K562 (cell line): ENCODE measurements at regions not wholly inside any gene's neighbourhood (a gene's known extent, or its start where the extent isn't known, plus 50 kb on each side); places are given as distances from the start of the nearest gene placed in this dataset.

ENCODE experiments used
- ATAC-seq: fragments of 200-7000 bp; cut with Tn5 transposase; 3 replicates; pipeline ENCODE4 v1.9.1; 2020; ENCODE audit warnings: moderate library complexity
- BruUV-seq: library from RNA; stranded (reverse); fragments of 400-500 nt; replicated peaks from 2 replicates; lab custom pipeline; 2021; lab: Mats Ljungman, UMichigan
- CTCF ChIA-PET: fragments of 300-600 bp; formaldehyde crosslinking; extraction: SDS; loops from one replicate; lab custom pipeline; 2021; ENCODE audit warnings: low intra/inter-chr PET ratio; lab: Yijun Ruan, JAX
- POLR2A ChIA-PET: fragments of 300-600, 350-650 bp; sonication (Branson Sonifier 250); formaldehyde crosslinking; extraction: SDS; loops from one replicate; lab custom pipeline; 2021; ENCODE audit warnings: antibody characterized with exemption, inconsistent platforms; lab: Yijun Ruan, JAX
- DNase-seq, 4 experiments: peaks; one replicate each; pipeline versions ENCODE4 v3.0.0 to v3.0.0-alpha.2; 2011 to 2018; ENCODE audit warnings: low spot score in 3 of 4, mixed read lengths in 3 of 4; ENCODE audit errors: extremely low read depth in 1 of 4
- FAIRE-seq: peaks from 2 replicates; lab custom pipeline; 2011; peaks lifted over from hg19 to GRCh38; lab: Jason Lieb, UNC
- H2AFZ ChIP-seq: 2 replicates; pipeline ENCODE4 v1.6.0; 2011; ENCODE audit warnings: low read depth, low read length, control low read depth, inconsistent platforms
- H3K27ac ChIP-seq: fragments of 200-600 bp; 3 replicates; pipeline ENCODE4 v1.8.0; 2011; ENCODE audit warnings: low read depth, mild to moderate bottlenecking, control low read depth, inconsistent platforms, low read length, moderate library complexity, mixed read lengths; ENCODE audit errors: extremely low read depth
- H3K27me3 ChIP-seq, 2 experiments: fragments of 300-600 bp in 1 of 2; 2 replicates in 1 of 2; 3 replicates in 1 of 2; pipeline versions ENCODE4 v1.6.0 to v1.8.0; 2011; ENCODE audit warnings: inconsistent platforms in 2 of 2, low read length in 2 of 2, mild to moderate bottlenecking in 1 of 2, mixed read lengths in 1 of 2, moderate library complexity in 1 of 2; ENCODE audit not compliant: control insufficient read depth in 2 of 2, insufficient read depth in 2 of 2
- H3K36me3 ChIP-seq: fragments of 300-600 bp; 3 replicates; pipeline ENCODE4 v1.8.0; 2011; ENCODE audit warnings: mild to moderate bottlenecking, low read length, inconsistent platforms; ENCODE audit not compliant: control insufficient read depth, insufficient read depth
- H3K4me1 ChIP-seq, 2 experiments: fragments of 200-600 bp in 1 of 2; replicated peaks in 1 of 2; 2 replicates in 1 of 2; 3 replicates in 1 of 2; pipeline versions ENCODE4 v1.5.1 to v1.8.0; 2011; ENCODE audit warnings: inconsistent platforms in 2 of 2, low read length in 2 of 2, mild to moderate bottlenecking in 1 of 2, mixed read lengths in 1 of 2, moderate library complexity in 1 of 2; ENCODE audit not compliant: control insufficient read depth in 2 of 2, insufficient read depth in 2 of 2
- H3K4me2 ChIP-seq: 2 replicates; pipeline ENCODE4 v1.6.1; 2011; ENCODE audit warnings: low read length, control low read depth, inconsistent platforms, mixed read lengths; ENCODE audit not compliant: insufficient read depth
- H3K4me3 ChIP-seq: fragments of 200-600 bp; sonication (generic), shearing (Covaris generic); 2 replicates; pipeline ENCODE4 v1.5.1; 2016; ENCODE audit warnings: control low read depth, inconsistent platforms
- H3K79me2 ChIP-seq: fragments of 200-600 bp; 3 replicates; pipeline ENCODE4 v1.8.0; 2011; ENCODE audit warnings: low read length, inconsistent platforms; ENCODE audit not compliant: control insufficient read depth, insufficient read depth
- H3K9ac ChIP-seq, 2 experiments: 2 replicates each; pipeline versions ENCODE4 v1.6.0 to v1.6.1; 2011; ENCODE audit warnings: low read depth in 2 of 2, low read length in 2 of 2, control low read depth in 1 of 2, inconsistent platforms in 1 of 2, mild to moderate bottlenecking in 1 of 2, mixed read lengths in 1 of 2; ENCODE audit not compliant: insufficient read depth in 1 of 2
- H3K9me1 ChIP-seq: one replicate; pipeline ENCODE4 v1.6.0; 2011; ENCODE audit warnings: inconsistent platforms, mild to moderate bottlenecking, low read length, moderate library complexity; ENCODE audit not compliant: control insufficient read depth, insufficient read depth
- H3K9me3 ChIP-seq: replicated peaks from 2 replicates; pipeline ENCODE4 v1.5.1; 2011; ENCODE audit warnings: low read depth, low read length, inconsistent platforms; ENCODE audit not compliant: control insufficient read depth, insufficient read depth
- H4K20me1 ChIP-seq: replicated peaks from 2 replicates; pipeline ENCODE4 v1.6.1; 2011; ENCODE audit warnings: low read length, inconsistent platforms, mixed read lengths; ENCODE audit not compliant: control insufficient read depth, insufficient read depth
- E2F3 ChIP-seq: fragments of 250-450 bp; sonication (Bioruptor Pico); IDR thresholded peaks from 2 replicates; pipeline ENCODE4 v1.4.0; 2020; ENCODE audit warnings: mild to moderate bottlenecking
- FIP1L1 ChIP-seq: fragments of 200-400 bp; formaldehyde crosslinking; IDR thresholded peaks from 2 replicates; pipeline ENCODE4 v1.6.1; 2018; ENCODE audit warnings: mild to moderate bottlenecking, low read depth, low read length; ENCODE audit not compliant: poor library complexity, severe bottlenecking
- HOXB6 ChIP-seq: fragments of 250-450 bp; sonication (Bioruptor Pico); IDR thresholded peaks from 2 replicates; pipeline ENCODE4 v1.5.1; 2022; ENCODE audit warnings: mild to moderate bottlenecking, borderline replicate concordance
- KDM4B ChIP-seq, 2 experiments: fragments of 450-650 bp in 1 of 2; sonication (generic) in 1 of 2; IDR thresholded peaks; 2 replicates each; pipeline ENCODE4 v1.6.1; 2016 to 2017; ENCODE audit warnings: borderline replicate concordance in 2 of 2, antibody characterized with exemption in 1 of 2, low read depth in 1 of 2, mild to moderate bottlenecking in 1 of 2
- WGBS: fragments of 100-300 bp; shearing (Covaris generic); methylation state at CpG from one replicate; pipeline ENCODE4 v1.1.6; 2016; ENCODE audit warnings: low coverage, mixed read lengths; ENCODE audit not compliant: insufficient coverage; ENCODE audit errors: missing lambda C conversion rate; 5-methylcytosine and 5-hydroxymethylcytosine counted together
- in situ Hi-C: fragments of 300-500 bp; cut with MboI; formaldehyde crosslinking; loops from 4 replicates; pipeline ENCODE4 v1.15.0; 2018; ENCODE audit warnings: inconsistent platforms, mixed read lengths
- intact Hi-C: fragments of 100-400 bp; cut with micrococcal nuclease; formaldehyde crosslinking; loops from 2 replicates; pipeline ENCODE4 v1.14.2; 2022
- TF ChIP-seq, protein P1 (sequence below): fragments of 250-450 bp; sonication (Bioruptor Pico); IDR thresholded peaks from 2 replicates; pipeline ENCODE4 v1.5.0; 2021

DNA sequence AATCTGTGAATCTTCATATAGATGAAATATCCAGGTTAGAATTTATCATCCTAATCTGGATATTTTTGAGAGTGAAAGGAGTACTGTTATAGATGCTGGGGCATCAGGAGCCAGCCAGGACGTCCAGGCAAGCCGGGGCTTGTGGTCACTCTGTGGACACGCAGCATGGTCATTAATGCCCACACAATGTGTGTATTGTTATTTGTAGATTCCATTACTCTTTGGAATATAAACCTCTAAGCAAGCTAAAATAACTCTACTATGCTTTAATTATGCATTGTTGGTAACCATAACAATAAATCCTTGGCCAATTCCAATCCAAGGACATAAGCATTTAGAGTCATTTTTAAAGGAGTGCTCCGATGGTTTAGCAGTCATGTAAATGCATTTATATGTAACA, 137.9 kb downstream of the TM9SF2 start (continued):
- TF ChIP-seq HOXB6 (no peak), E2F3 (CRISPR knock-in tag) (no peak)

DNA sequence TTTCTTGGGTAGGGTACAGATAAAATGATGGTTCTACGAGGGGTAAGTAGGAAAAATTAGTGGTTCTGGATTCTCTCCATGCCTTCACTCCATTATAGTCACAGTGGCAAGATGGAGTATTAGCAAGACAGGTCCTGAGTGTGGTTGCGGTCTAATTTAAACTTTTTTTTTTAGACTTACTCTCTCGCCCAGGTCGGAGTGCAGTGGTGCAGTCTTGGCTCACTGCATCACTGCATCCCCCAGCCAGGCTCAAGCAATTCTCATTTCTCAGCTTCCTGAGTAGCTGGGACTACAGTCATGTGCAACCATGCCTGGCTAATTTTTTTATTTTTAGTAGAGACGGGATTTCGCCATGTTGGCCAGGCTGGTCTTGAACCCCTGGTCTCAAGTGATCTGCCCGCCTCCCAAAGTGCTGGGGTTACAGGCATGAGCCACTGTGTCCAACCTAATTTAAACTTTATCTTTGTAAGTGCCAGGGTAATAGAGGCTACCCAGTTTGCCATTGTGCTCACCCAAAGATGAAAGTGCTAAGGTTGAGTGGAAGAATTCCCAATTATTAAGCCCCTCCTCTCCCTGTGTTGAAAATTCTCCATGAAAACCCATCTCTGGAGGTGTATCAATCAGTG, 135.6 kb downstream of the TM9SF2 start:
- no peak overlapping the region for H2AFZ ChIP-seq
- no peaks in the 10 kb centered on the region for H3K9me1 ChIP-seq
- TF ChIP-seq KDM4B (IDR thresholded peaks at IDR 0.05; ENCODE audit: borderline replicate concordance in 2 of 2, low read depth in 1 of 2): no peak
- TF ChIP-seq FIP1L1: no peak
- TF ChIP-seq, protein P1, sequence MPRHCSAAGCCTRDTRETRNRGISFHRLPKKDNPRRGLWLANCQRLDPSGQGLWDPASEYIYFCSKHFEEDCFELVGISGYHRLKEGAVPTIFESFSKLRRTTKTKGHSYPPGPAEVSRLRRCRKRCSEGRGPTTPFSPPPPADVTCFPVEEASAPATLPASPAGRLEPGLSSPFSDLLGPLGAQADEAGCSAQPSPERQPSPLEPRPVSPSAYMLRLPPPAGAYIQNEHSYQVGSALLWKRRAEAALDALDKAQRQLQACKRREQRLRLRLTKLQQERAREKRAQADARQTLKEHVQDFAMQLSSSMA (CRISPR knock-in tag): no peak
- H3K4me1 ChIP-seq: no peaks in the 10 kb centered on the region
- no peak overlapping the region for H3K4me2 ChIP-seq
- no peak overlapping the region for H3K9ac ChIP-seq
- H3K27me3 ChIP-seq: no peaks in the 10 kb centered on the region; a peak in 1 of 5 replicates
- intact Hi-C loops (no loop called here), in situ Hi-C loops (no loop called here)
- H3K9me3 ChIP-seq: no peaks in the 10 kb centered on the region
- FAIRE-seq (no peak), ATAC-seq (no peak), DNase-seq (no peak)
- H3K36me3 ChIP-seq: no peaks in the 10 kb centered on the region
- no TSS peak for BruUV-seq
- POLR2A ChIA-PET: no interaction called here
- H4K20me1 ChIP-seq: peaks cover 9% of the 10 kb centered on the region; the same call in 1 of the 2 replicates
- H3K79me2 ChIP-seq: no peaks in the 10 kb centered on the region
- CTCF ChIA-PET: no interaction called here
- H3K4me3 ChIP-seq: no peak overlapping the region
- no peak overlapping the region for H3K27ac ChIP-seq
- 8% methylated on average over 6 of the region's 7 CpGs for WGBS
